ENCODE measurements at regions not wholly inside any gene's neighbourhood (a gene's known extent, or its start where the extent isn't known, plus 50 kb on each side); places are given as distances from the start of the nearest gene placed in this dataset.

- TF ChIP-seq POU2F2 (IDR thresholded peaks at IDR 0.05; ENCODE audit: low read depth, low read length) (no peak), POLR2A (IDR thresholded peaks at IDR 0.05; ENCODE audit: low read depth, low read length) (no peak), POLR2AphosphoS5 (IDR thresholded peaks at IDR 0.05; ENCODE audit: low read depth, low read length) (no peak), SPI1 (IDR thresholded peaks at IDR 0.05; ENCODE audit: low read depth, low read length) (no peak), TAF1 (IDR thresholded peaks at IDR 0.05; ENCODE audit: low read depth, low read length) (no peak)
Measured at GRCh38 chr18:1273469-1273868, 368.8 kb downstream of the ADCYAP1 start.

All from GM12891 (cell line).